ENCODE measurements at regions not wholly inside any gene's neighbourhood (a gene's known extent, or its start where the extent isn't known, plus 50 kb on each side); places are given as distances from the start of the nearest gene placed in this dataset.

GRCh38 chr1:185398022-185398421 lies 81.0 kb upstream of the IVNS1ABP start:
- TF ChIP-seq, protein P1, sequence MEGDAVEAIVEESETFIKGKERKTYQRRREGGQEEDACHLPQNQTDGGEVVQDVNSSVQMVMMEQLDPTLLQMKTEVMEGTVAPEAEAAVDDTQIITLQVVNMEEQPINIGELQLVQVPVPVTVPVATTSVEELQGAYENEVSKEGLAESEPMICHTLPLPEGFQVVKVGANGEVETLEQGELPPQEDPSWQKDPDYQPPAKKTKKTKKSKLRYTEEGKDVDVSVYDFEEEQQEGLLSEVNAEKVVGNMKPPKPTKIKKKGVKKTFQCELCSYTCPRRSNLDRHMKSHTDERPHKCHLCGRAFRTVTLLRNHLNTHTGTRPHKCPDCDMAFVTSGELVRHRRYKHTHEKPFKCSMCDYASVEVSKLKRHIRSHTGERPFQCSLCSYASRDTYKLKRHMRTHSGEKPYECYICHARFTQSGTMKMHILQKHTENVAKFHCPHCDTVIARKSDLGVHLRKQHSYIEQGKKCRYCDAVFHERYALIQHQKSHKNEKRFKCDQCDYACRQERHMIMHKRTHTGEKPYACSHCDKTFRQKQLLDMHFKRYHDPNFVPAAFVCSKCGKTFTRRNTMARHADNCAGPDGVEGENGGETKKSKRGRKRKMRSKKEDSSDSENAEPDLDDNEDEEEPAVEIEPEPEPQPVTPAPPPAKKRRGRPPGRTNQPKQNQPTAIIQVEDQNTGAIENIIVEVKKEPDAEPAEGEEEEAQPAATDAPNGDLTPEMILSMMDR (IDR thresholded peaks at IDR 0.05): no peak
- Mint-ChIP-seq H3K4me3 (no peak overlapping the region), H3K9me3 (no peaks in the 10 kb centered on the region), H3K4me1 (peaks cover 8% of the 10 kb centered on the region), H3K27ac (peak overlapping the region; percentile 57), H3K27me3 (ENCODE audit: low read depth, poor library complexity) (no peaks in the 10 kb centered on the region), H3K36me3 (ENCODE audit: low read depth) (no peaks in the 10 kb centered on the region)
- DNase-seq: no peak

DNA sequence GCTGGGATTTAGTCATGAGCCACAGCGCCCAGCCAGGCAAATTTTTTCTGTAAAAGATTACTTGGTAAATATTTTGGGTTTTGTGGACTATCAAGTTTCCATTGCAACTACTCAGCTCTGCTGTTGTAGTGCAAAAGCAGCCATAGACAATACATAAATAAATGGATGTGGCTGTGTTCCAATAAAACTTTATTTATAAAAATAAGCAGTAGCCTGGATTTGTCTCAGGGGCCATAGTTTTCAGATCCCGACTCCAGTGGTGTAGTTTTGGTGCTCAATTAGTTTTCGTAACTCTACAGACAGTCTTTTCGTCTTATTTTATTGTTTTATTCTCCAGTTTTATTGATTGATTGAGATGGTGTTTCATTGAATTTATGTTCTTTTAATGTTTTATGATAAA lies 80.1 kb upstream of the IVNS1ABP start:
- H3K4me1 Mint-ChIP-seq: peaks cover 6% of the 10 kb centered on the region
- TF ChIP-seq, protein P1 (IDR thresholded peaks at IDR 0.05): no peak
- no peaks in the 10 kb centered on the region for H3K27me3 Mint-ChIP-seq (ENCODE audit: low read depth, poor library complexity)
- no peak overlapping the region for H3K27ac Mint-ChIP-seq
- H3K36me3 Mint-ChIP-seq (ENCODE audit: low read depth): no peaks in the 10 kb centered on the region
- H3K4me3 Mint-ChIP-seq: no peak overlapping the region
- no peaks in the 10 kb centered on the region for H3K9me3 Mint-ChIP-seq
- no peak for DNase-seq

GRCh38 chr1:185396126-185396525 lies 79.1 kb upstream of the IVNS1ABP start:
- no peak for DNase-seq
- Mint-ChIP-seq H3K9me3 (no peaks in the 10 kb centered on the region), H3K4me3 (no peak overlapping the region), H3K4me1 (peaks cover 5% of the 10 kb centered on the region), H3K27ac (no peak overlapping the region), H3K27me3 (ENCODE audit: low read depth, poor library complexity) (no peaks in the 10 kb centered on the region), H3K36me3 (ENCODE audit: low read depth) (no peaks in the 10 kb centered on the region)
- TF ChIP-seq, protein P1 (IDR thresholded peaks at IDR 0.05): no peak

GRCh38 chr1:185393815-185394214 lies 76.8 kb upstream of the IVNS1ABP start:
- TF ChIP-seq, protein P1 (IDR thresholded peaks at IDR 0.05): no peak
- Mint-ChIP-seq H3K4me3 (no peak overlapping the region), H3K9me3 (no peaks in the 10 kb centered on the region), H3K4me1 (no peaks in the 10 kb centered on the region), H3K36me3 (ENCODE audit: low read depth) (no peaks in the 10 kb centered on the region), H3K27ac (no peak overlapping the region), H3K27me3 (ENCODE audit: low read depth, poor library complexity) (no peaks in the 10 kb centered on the region)
- no peak for DNase-seq

DNA sequence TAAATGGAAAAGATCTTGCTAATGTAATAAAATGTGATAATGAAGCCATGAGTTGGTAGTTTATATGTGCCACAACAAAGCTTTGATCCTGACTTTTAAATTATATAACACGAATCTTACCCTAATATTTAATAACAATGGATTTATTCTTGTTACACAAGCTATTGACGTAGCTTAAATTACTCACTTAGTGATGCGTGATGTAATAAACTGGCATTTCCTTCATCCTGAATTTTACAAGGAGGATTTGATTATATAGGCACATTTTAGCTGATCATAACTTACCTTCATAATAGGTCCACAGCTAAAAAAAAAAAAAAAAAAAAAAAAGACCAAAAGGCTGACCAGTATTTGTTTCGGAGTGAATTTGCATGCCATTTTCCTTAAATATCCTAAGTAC lies 76.2 kb upstream of the IVNS1ABP start:
- no peak overlapping the region for H3K4me3 Mint-ChIP-seq
- H3K4me1 Mint-ChIP-seq: no peaks in the 10 kb centered on the region
- no peaks in the 10 kb centered on the region for H3K9me3 Mint-ChIP-seq
- H3K36me3 Mint-ChIP-seq (ENCODE audit: low read depth): no peaks in the 10 kb centered on the region
- DNase-seq: no peak
- no peaks in the 10 kb centered on the region for H3K27me3 Mint-ChIP-seq (ENCODE audit: low read depth, poor library complexity)
- TF ChIP-seq, protein P1 (IDR thresholded peaks at IDR 0.05): no peak
- no peak overlapping the region for H3K27ac Mint-ChIP-seq

GRCh38 chr1:185388815-185389214 lies 71.8 kb upstream of the IVNS1ABP start:
- DNase-seq: no peak
- no peaks in the 10 kb centered on the region for H3K4me1 Mint-ChIP-seq
- no peak overlapping the region for H3K27ac Mint-ChIP-seq
- H3K27me3 Mint-ChIP-seq (ENCODE audit: low read depth, poor library complexity): no peaks in the 10 kb centered on the region
- H3K4me3 Mint-ChIP-seq: no peak overlapping the region
- TF ChIP-seq, protein P1 (IDR thresholded peaks at IDR 0.05): no peak
- H3K36me3 Mint-ChIP-seq (ENCODE audit: low read depth): peaks cover 10% of the 10 kb centered on the region
- H3K9me3 Mint-ChIP-seq: peaks cover 12% of the 10 kb centered on the region
